HG03045 (cell line): ENCODE measurements at regions not wholly inside any gene's neighbourhood (a gene's known extent, or its start where the extent isn't known, plus 50 kb on each side); places are given as distances from the start of the nearest gene placed in this dataset.
"Not testable (repeated sequence)": the region's sequence is repeated elsewhere in the genome, so short reads cannot be mapped to it uniquely, and the experiment has no call there.

Experiments
- ATAC-seq: cut with Tn5 transposase; IDR thresholded peaks from one replicate; pipeline ENCODE4 v1.9.1; 2021; ENCODE audit warnings: mild to moderate bottlenecking, moderate library complexity; ENCODE audit not compliant: unreplicated experiment

GRCh38 chr17:15858082-15858481 is 86.8 kb upstream of the ADORA2B start:
- ATAC-seq = not testable (repeated sequence)

GRCh38 chr17:15860774-15861173 is 84.2 kb upstream of the ADORA2B start:
- ATAC-seq = not testable (repeated sequence)

- not testable (repeated sequence) for ATAC-seq
Measured at GRCh38 chr17:15864061-15864460, 80.9 kb upstream of the ADORA2B start.

- not testable (repeated sequence) for ATAC-seq
Measured at GRCh38 chr17:15864472-15864871, 80.5 kb upstream of the ADORA2B start.

GRCh38 chr17:15866015-15866414 is 78.9 kb upstream of the ADORA2B start:
- not testable (repeated sequence) for ATAC-seq

- not testable (repeated sequence) for ATAC-seq
Measured at GRCh38 chr17:15867331-15867730, 77.6 kb upstream of the ADORA2B start.

- ATAC-seq = not testable (repeated sequence)
Measured at GRCh38 chr17:15869868-15870267, 75.1 kb upstream of the ADORA2B start.

- not testable (repeated sequence) for ATAC-seq
Measured at GRCh38 chr17:15872677-15873076, 72.3 kb upstream of the ADORA2B start.

- not testable (repeated sequence) for ATAC-seq
Measured at GRCh38 chr17:15877882-15878500, 66.9 kb upstream of the ADORA2B start.

GRCh38 chr17:15882058-15882720 is 62.7 kb upstream of the ADORA2B start:
- ATAC-seq = no peak

- no peak for ATAC-seq
Measured at GRCh38 chr17:15882777-15883176, 62.2 kb upstream of the ADORA2B start.

- ATAC-seq = no peak
Measured at GRCh38 chr17:15883617-15884111, 61.3 kb upstream of the ADORA2B start.

GRCh38 chr17:15884731-15885130 is 60.2 kb upstream of the ADORA2B start:
- ATAC-seq = no peak

GRCh38 chr17:15885770-15886169 is 59.2 kb upstream of the ADORA2B start:
- ATAC-seq = no peak

GRCh38 chr17:15886221-15886620 is 58.7 kb upstream of the ADORA2B start:
- ATAC-seq = no peak

- no peak for ATAC-seq
Measured at GRCh38 chr17:15886804-15887203, 58.1 kb upstream of the ADORA2B start.

GRCh38 chr17:15888436-15888835 is 56.5 kb upstream of the ADORA2B start:
- ATAC-seq = no peak

GRCh38 chr17:15890279-15890892 is 54.5 kb upstream of the ADORA2B start:
- no peak for ATAC-seq

- ATAC-seq = no peak
Measured at GRCh38 chr17:15891318-15891717, 53.6 kb upstream of the ADORA2B start.

- no peak for ATAC-seq
Measured at GRCh38 chr17:15892244-15892643, 52.7 kb upstream of the ADORA2B start.

- no peak for ATAC-seq
Measured at GRCh38 chr17:15892731-15893657, 51.9 kb upstream of the ADORA2B start.
